HK-2 (cell line): ENCODE measurements at regions not wholly inside any gene's neighbourhood (a gene's known extent, or its start where the extent isn't known, plus 50 kb on each side); places are given as distances from the start of the nearest gene placed in this dataset.

Experiments used
- DNase-seq: peaks from one replicate; pipeline ENCODE4 v3.0.0-alpha.2; 2018; ENCODE audit not compliant: unreplicated experiment

DNA sequence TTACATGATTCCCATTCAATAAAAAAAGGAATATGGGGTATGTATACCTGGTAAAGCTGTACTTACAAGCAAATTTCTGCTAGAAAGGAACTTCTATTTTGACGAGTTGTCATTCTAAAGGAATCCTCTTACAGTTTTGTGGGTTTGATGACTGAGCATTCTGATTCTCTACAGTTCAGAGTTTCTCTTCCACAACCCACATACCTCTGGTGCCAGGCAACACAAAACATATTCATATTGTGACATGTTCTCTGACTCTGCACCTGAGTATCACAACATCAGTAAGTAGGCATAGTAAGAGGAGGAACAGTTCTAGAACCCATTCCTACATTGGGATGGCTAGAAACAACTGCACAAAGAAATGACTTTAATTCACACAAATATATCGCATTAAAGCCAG is 636.6 kb downstream of the MED13L start:
- DNase-seq, result no peak

DNA sequence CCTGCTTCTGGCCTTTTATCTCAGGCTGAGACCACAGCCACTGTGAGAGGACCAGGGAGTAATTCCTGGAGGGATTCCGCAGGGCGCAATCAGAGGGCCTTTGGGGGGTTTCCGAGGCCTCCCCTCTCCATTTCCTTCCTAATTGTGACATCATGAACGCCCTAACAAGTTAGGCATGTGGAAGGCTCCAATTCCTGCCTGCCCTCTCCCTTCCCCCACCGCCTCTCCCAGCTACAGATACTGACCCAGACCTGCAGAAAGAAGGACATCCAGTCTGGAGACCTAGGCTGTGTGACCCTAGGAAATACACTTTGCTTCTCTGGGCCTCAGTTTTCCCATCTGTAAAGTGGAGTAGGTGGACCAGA is 637.9 kb downstream of the MED13L start:
- DNase-seq, result no peak

DNA sequence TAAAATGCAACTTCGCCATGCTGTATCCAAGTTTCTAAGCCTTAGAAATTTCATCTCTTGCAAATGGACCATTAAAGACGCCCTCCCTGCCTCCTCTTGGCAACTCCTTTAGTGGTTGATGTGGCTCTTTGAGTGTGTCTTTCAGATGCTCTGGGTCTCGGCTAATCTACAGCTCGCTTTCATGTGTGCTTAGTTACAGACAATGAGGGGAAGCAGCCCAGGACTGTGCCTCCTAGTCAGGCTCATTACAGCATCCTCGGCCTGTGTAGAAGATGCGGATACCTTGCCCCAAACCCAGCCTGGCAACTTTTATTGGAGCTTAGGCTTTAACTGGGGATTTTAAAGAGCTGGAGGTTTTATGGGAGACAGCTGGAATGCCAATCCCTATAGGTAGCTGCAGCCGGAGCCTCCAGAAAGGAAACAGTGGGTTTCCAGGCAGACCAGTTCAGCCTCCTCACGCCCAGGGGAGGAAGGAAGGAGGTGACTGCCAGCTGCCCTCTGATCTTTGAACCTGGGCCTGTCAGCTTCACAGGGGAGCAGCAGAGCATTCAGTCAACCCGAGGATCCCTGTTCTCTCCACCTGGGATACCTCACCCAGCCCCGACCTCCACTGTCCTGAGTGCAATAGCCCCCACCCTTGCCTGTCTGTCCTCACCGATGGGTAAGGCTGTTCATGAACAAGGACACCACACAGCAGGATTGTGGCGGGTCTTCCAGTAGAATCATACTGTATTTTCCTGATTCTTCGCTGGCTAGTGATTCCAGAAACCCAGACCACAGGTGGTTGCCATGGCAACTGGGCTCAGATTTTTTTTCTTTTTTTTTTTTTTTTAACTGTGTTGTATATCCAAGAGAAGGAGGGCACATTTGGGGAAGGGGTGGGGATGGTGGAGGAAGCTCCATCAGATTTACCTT is 638.5 kb downstream of the MED13L start:
- DNase-seq, result no peak

DNA sequence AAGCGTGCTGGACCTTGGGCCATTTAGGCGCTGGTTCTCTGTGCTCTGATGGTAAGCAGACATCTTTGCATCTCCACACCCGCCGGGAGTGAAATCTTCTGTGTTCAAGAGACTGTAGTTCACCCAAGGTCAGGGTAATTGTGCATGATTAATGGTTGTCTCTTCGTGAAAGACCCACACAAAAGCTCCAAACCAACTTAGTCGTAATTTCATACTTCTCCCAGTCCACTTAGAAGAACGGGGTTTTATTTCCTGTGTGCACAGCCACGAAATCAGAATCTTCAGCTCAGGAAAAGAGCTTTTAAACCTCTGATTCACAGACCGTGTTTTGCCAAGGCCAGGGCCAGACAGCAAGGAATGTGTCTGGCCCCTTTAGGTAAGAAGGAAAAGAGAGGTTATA is 640.9 kb downstream of the MED13L start:
- no peak for DNase-seq

DNA sequence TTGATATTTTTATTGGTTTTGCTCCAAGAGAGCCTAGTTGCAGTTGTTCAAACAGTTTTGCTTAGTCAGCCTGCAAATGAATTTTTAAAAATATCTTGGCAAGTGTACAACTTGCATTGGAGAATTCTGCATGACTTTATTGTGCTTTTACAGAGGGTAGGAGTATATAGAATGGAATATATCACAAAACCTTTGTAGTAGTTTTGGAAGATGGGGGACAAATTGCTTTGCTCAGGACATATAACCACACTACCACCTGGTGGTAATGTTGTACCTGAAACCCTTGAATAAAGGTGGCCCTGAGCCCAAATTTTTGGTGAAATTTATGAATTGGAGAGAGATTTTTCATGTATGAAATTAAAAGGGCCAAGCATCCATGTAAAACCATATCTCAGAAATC is 645.2 kb downstream of the MED13L start:
- DNase-seq, result no peak

DNA sequence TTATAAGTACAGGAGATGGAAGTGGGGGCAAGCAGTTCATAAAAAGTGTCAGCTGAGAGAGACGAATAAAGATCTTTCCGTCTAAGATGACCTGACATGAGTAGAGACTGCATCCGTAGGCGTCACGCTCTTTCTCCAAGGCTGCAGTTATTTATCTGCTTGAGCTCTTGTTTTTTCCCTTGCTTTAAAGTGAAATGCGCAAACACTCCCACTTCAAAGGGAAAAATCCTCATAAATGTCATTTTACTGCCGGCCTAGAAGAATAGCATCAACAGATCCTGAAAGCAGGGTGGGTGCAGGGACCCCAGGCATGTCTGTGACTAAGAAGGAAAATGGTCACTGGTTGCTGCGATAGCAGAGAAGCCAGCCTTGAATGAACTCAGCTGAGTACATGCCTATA is 647.4 kb downstream of the MED13L start:
- DNase-seq, result no peak

DNA sequence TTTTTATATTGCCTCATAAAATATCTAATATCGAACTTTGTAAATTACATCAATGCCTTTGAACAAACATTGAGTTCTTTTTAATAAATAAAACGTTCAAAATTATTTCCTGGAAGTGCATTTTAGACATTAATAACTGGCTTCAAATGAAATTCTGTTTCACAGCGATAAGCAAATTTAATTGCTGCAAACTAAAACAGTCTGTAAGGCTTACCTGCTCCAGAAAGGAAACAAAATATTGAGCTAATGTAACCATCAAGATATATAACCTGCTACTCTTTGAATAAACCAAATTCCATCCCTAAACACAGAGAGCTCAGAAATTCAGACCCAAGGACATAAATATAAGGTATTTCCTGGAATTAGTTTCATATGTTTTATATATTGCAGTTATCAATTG is 651.3 kb downstream of the MED13L start:
- DNase-seq, result no peak

DNA sequence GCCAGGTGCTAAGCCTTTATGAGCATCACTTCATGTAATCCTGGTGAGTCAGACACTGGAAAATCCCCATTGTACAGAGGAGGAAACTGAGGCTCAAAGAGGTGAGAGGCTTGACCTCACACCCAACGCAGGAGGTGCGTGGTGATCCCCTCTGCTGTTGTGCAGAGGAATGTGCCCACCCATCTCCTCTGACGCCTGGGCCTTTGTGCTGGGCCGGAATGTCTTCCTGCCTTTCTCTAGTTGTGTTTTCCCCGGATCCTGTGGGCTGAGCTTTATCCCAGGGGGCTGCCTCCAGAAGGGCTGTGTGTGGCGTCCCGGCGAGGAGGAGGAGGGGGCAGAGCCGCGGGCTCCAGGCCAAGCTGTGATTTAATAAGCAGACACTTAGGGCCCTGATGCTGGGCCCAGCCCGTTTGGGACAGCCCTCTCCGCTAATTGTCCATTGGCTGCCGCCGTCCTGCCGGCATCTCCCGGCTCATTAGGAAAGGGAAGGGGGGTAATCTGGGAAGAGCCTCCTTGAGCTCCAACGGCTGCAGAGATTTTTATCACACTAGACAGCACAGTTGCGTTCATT is 653.6 kb downstream of the MED13L start:
- no peak for DNase-seq

DNA sequence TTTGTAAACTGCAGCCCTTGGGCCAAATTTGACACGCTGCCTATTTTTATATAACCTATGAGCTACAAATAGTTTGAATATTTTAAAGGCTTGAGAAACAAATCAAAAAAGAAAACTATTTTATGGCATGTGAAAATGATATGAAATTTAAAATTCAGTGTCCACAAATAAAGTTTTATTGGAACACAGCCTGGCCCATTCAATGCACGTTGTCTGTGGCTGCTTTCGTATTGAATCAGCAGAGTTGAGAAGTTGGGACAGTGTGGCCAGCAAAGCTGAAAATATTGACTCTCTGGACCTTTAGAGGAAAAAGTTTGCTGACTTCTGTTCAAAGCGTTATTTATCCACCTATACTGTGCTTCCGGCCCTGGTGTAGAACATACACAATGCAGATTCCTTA is 654.2 kb downstream of the MED13L start:
- no peak for DNase-seq

DNA sequence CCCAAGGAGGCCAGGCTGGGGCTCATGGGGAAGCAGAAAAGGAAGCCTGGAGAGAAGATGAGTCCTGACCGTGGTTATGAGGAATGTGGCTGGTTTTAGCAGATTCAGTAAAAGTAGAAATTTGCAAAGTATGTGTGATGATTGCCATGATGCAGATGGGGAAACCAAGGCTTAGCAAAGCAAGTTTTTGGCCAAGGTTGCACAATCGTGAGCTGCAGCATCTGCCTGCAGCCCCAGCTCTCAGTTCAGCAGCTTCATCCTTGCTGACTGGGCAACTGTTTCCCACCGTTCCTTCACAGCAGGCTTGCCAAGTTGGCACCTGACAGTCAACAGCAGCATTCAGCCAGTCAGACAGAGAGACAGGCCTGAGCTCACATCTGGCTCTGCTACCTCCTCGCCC is 656.7 kb downstream of the MED13L start:
- DNase-seq, result no peak

DNA sequence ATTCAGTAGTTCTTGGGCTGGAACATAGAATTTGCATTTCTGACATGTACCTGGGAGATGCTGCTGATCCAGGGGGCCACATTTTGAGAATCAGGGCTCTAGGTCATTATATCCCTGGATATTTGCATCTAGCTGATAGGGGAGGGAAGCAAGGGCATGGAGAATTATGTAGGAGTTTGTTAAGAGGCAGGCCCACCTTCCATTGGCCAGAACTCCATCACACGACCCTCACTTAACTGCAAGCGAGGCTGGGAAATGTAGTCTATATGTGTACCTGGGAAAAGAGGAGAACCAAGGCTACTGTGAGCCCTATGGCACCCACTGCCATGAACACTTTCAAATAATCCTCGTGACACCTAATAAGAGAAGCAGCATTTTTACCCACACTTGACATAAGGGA is 657.6 kb downstream of the MED13L start:
- DNase-seq, result no peak

DNA sequence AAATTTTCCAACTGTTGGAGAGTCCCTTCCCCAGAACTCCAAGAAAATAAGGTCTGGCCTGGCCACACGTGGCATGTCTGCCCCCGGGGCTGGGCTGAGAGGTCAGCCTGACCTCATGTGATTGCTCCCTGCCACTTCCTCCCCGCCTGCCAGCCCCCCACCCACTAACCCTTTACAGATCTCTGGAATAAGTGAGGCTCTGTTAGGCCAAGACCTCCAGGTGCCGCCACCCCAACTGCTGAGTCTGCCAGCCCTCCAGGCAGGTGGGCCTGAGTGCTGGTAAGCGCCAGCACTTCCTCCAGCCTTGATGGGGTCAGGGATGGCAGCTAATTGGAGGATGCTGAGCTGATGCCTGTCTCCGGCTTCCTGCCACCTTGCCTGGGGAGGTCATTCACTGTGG is 658.4 kb downstream of the MED13L start:
- no peak for DNase-seq

DNA sequence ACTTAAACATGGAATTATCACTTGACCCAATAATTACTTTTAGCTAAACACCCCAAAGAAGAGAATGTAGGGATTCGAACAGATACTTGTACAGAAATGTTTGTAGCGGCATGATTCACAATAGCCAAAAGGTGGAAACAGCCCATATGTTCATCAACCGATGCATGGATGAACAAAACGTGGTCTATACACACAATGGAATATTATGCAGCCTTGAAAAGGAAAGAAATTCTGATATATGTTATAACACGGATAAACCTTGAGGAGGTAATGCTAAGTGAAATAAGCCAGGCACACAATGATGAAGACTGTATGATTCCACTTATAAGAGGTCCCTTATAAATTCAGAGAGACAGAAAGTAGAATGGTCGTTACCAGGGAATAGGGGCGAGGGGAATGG is 659.4 kb downstream of the MED13L start:
- DNase-seq, result no peak

DNA sequence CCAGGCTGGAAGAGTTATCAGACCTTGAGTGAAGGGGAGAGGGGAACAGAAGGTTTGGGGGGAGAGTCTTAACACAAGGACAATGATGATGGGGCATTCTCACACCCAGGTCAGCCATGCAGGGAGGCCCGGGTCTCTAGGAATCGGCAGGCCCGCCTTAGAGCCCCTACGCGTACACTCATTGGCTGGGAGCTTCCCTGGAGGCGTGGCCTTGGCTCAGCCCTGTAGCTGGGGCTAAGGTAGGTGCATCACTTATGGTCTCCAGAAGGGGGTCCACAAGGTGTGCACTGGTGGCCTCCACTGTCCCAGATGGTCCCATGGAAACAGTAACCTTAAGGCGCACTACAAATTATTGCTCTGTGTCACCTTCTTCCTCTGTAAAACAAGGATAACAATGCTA is 660.1 kb downstream of the MED13L start:
- DNase-seq, result no peak

DNA sequence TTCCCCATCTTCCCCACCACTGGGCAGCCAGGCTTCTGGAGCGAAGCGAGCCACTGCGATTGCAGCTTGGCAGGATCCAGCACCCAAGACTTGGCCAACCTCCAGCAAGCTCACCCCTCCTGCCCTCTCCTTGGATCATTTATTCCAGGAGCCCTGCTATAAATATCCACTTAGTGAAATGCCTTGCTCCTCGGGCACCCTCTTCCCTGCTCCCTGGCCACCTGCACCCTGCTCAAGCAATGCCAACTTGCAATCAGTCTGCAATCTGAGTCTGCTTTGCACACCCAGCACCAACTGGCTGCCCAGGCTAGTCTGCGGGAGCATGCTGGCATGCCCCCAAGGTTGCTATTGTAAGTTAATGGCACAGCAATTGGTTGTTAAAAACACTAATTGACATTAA is 666.0 kb downstream of the MED13L start:
- no peak for DNase-seq

DNA sequence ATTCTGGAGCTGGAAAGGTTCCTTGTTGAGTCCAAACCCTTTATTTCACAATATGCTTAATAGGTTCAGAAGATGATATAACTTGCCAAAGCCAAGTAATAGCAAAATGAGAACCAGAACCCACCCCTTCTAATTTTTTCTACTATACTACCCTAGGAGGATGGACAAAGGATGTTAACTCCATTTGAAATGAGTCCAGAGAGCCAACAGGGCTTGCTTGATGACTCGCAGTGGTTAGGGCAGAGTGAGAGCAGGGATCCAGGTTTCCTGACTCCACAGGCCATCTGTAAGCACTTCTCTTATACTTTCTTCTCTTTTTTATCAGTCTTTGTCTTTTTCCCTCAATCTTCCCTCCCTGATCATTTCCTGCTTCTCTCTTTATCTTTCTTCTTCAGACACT is 668.1 kb downstream of the MED13L start:
- DNase-seq, result no peak

DNA sequence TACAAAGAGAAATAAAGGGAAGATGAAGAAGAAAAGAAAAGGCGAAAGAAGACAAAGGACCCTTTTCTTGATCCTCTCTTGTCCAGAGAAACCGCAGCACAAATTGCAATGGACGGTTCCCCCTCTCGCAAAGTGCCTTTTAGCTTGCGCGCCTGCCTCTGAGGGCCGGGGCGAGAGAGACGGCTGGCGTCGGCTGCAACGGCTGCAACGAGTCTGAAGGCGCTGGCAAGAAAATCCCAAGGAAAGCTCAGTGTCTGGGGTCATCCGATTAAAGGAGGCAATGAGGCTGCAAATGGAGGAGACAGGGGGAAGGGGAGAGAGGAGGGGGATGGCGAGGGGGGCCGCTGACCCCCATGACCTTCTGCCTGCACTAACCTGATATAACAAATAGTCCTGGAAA is 671.5 kb downstream of the MED13L start:
- DNase-seq, result no peak

DNA sequence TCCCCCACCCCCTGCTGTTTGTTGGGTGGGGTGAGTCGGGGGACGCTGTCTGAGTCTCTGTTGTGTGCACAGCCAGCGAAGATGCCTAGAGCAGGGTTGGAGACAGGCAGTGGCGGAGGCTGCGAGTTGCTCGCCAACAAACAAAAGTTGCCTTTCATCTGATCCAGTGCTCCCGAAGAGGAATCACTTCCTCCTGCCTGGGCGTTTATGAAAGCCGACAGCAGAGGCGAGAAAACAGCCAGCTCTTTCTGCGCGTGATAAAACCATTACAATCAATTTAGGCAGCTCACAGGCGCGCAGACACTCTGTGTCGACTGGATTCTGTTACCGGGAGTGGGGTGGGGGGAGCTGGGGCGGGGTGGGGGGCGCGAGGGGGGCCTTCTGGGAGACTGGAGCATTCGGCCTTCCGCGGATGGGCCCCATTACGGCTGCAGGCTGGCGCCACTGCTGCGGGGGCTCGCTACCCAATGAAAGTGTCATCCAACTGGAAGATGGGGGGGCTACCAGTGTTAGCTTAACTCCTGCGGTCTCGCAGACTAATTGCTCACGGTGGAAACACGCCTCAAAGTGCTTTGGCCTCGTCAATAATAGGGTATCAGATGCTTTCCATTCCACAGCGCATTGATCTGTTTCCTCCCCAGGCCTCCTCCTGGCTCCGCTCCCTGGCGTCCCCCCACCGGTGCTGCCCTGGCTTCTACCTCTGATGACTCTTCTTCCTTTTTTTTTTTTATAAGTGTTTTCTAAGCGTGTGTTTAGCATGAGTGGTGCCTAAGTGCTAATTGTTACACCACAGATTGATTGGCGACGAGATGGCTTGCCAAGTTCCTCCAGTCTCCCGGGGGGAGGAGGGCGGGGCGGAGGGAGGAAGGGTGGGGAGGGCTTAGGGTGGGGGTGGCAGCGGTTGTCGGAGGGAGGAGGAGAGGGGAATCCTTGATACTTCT is 678.4 kb downstream of the MED13L start:
- no peak for DNase-seq

DNA sequence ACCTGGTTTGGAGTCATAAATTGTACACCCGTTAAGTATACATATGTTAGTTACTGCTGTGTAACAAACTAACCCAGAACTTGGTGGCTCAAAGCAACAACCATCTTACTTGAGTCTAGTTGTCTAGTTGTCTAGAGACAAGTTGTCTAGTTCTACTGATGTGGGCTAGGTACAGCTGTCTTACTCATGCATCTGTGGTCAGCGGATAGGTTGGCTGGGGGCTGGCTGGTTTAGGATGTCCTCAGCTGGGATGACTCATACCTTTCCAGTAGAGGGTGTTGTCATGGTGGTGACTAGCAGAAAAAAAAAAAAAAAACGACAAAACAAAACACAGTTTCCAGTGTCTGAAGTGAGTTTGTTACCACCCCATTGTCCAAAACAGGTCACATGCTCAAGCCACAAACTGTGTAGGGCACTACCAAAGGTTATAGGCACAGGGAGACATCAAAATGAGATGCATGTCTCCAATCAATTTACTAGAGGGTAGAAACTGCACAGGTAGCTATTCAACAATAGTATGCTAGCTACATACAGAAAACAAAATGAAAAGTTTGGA is 680.3 kb downstream of the MED13L start:
- DNase-seq, result peak; percentile 1

DNA sequence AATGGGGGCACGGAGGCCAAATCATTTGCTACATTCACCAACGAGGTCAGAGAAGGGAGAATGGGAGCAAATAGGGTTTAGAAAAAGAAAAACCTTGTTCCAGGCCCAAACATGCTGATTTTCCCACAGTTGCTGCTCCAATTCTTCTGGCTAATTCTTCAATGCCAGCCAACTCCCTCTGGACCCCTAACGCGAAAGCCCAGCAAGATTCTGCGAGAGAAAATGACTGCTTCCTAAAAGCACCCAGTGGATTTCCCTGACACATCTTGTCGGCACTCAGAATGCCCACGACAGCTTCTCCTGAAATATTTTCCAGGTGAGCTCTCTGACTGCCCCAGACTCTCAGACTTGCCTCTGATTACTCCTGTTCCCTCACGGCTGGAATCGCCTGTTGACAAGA is 689.4 kb downstream of the MED13L start:
- no peak for DNase-seq

DNA sequence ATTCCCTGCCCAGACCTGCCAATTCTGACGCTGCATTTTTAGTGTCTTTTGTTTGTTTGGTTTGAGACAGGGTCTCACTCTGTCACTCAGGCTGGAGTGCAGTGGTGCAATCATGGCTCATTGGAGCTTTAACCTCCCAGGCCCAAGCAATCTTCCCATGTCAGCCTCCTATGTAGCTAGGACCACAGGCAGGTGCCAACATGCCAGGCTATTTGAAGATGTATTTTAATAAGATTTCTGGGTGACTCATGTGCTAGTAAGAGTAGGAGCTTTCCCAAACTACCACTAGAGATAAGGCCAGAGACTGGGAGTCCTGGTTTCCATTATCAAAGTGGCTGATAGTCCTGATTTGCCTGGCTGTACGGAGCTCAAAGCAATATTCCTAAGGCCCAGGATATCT is 693.3 kb downstream of the MED13L start:
- DNase-seq, result no peak

DNA sequence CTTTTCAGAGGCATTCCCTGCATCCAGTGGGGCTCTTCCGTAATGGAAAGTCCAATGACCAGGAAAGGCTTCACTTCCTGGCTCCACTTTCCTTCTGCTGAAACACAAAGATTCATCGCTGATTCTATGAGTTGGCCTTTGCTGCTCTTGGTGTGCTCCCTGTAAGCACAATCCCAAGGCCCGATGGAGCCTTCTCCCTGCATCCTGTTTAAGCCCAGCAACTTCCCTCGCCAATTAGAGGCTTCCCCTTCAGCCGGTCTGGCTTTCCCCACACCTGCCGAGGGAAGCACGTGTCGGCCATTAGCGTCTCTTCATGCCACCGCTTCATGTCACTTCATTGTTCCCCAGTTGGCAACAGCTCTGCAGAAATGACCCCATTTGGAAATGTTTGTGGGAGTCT is 693.9 kb downstream of the MED13L start:
- no peak for DNase-seq
